ENCODE measurements at regions not wholly inside any gene's neighbourhood (a gene's known extent, or its start where the extent isn't known, plus 50 kb on each side); places are given as distances from the start of the nearest gene placed in this dataset.

DNA sequence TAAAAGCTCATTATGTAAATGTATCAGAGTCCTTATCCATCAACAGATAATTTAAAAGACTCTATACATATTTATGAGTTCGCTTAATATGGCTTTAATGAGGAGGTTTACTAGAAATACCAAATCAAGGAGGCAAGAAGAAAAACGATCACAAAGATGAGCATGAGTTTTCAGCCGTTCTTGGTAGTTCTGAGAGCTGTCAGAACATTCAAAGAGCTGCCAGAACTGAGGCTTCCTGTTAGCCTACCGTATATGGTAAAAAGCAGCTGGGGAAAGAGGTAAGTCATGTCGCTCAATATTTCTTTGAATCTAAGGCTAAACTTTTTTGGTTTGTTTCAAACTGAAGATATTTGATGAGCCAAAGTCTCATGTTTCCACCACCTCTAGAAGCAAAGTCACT, 115.3 kb upstream of the PLXNC1 start:
- no peak for DNase-seq

DNA sequence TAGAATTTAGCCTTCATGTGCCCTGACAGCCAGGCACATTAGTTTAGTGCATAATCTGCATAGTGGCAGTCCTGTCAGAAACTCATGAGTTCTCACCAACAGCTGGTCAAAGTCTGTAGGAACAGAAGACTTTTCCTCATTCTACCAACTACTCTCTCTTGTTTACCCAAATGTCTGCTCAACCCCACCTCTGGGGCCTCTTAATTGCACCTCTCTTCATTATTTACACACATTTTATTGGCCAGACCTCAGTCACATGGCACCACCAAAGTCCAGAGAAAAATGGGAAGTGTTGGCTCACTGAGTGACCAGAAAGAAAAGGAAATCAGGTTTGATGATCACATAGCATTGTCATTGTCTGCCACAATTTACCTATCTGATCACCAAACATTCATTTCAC, 114.6 kb upstream of the PLXNC1 start:
- DNase-seq = no peak

DNA sequence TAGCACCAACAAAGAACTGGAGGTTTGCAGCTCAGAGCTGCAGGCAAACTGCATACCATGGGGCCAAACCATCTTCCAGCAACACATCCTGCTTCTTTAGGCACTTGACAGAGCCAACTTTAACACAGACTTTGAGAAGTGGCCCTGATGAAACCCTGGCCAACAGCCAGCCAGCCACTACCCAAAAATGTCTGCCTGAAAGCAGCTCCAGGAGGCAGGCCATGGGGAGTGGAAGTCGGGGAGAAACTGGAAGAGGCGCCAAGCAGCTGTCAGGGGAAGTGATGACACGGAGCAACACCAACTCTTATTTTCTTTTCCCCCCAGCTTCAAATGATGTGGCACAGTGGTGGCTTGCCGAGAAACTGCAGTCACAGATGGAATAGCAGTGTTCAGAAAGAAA, 110.9 kb upstream of the PLXNC1 start:
- no peak for DNase-seq

DNA sequence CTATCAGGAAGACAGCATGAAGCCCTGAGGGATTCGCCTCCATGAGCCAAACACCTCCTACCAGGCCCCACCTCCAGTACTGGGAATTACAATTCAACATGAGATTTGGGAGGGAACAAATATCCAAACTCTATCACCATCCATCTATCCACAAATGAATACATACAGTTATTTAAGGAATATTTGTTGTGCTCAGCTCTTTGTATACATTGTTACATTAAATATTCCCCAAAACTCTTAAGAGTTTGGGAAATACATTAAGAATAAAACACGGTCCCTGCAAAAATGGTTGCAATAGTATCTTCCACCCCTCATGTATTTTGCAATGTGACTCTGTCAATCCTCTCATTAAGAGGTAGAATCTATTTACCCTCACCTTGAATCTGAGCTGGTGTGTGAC, 109.8 kb upstream of the PLXNC1 start:
- no peak for DNase-seq

DNA sequence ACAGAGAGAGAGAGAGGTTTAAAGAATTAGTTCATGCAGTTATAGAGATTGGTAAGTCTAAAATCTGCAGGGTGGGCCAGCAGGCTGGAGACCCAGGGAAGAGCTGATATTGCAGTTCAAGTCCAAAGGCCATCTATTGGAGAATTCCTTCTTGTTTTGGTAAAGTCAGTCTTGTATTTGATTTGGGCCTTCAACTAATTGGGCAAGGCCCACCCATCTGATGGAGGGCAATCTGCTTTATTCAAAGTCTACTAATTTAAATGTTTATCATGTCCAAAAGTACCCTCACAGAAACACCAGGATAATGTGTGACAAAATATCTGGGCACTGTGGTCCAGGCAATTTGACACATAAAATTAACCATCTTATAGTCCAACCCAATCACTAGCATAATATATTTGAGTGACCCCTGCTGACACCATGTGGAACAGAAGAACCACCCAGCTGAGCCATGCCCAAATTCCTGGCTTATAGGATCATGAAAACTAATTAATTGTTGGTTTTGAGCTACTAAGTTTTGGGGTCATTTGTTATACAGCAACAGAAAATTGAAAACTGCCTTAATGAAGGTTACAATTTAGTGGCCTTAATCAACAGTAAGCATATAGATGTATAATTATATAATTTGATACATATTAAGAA, 109.1 kb upstream of the PLXNC1 start:
- no peak for DNase-seq

DNA sequence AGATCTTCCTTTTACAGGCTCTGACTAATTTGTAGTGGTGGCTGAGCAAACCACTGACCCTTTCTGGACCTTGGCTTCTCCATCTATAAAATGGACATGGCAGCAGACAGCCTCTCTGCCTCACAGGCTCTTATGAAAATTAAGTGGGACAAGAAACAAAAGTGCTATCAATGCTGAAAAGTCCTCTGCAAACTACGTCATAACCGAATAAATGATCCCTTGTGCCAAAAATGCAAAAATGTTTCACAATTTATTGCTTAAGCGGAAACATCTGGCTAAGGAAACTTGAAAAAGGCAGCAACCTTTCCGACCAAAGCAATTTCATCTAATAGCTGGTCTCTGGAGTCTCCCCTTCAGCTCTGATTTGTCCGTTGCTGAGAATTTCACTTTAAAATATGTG, 108.5 kb upstream of the PLXNC1 start:
- no peak for DNase-seq

DNA sequence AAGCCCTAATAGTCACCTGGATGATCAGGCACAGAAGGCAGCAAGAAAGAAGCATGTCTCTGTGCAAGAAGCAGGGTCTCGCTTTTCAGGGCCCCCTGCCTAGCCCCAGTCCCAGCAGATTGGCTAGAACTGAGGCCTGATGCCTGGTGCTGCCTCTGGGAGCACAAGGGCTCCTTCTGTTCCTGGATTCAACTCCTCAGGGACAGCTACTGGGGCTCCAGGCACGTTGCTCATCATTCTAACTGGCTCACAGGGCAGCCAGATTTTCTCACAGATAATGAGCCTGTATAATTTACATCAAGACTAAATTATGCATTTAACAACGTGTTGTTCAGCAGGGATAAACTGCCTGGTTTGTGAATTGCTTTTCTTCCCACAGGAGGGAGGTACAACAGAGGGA, 106.5 kb upstream of the PLXNC1 start:
- no peak for DNase-seq

DNA sequence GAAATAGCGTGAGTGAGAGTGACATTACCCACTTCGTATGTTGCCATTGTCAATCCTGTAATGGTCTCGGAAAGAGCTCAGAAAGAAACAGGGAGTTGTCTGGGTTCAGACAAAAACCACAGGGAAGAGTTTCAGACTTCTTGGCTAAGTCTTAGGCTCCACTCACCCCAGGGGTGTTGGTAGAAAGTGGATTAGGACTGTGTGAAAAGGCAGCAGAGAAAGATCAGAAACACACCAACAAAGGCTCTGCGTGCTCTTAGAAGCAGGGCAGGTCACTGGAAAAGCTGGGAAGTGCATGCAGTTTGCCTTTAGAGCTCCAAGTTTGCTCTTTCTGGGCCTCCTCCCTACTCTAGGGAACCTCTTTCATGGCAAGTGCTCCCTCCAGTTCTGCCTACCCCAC, 106.1 kb upstream of the PLXNC1 start:
- no peak for DNase-seq

DNA sequence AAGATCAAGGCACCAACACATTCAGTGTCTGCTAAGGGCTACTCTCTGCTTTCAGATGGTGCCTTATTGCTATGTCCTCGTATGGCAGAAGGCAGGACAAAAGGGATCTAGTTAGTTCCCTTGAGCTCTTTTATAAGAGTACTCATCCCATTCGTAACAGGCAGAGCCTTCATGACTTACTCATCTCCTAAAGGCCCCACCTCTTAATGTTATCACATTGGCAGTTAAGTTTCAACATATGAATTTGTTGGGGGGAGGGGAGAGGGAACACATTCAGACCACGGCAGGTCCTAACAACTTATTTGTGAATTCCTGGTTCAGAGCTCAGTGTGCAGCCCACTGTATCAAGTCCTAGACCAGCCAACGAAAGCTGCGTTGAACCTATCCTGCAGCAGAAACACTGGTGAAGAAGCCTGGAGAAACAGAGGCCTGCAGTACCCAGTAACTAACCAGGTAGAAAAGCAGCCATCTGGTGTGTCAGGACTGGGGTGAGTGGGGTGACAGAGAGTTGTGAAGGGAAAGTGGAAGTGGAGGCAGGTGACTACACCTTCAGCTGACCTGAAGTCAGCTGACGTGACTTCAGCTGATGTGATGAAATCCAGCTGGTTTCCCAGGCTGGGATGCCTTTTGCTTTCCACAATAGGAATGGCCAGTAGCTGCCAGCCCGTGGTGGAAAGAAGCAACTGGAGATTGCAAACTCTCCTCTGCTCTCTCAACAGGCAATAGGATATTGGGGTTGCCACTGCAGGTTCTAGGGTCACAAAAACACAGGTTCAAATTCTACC, 101.6 kb upstream of the PLXNC1 start:
- DNase-seq = no peak

DNA sequence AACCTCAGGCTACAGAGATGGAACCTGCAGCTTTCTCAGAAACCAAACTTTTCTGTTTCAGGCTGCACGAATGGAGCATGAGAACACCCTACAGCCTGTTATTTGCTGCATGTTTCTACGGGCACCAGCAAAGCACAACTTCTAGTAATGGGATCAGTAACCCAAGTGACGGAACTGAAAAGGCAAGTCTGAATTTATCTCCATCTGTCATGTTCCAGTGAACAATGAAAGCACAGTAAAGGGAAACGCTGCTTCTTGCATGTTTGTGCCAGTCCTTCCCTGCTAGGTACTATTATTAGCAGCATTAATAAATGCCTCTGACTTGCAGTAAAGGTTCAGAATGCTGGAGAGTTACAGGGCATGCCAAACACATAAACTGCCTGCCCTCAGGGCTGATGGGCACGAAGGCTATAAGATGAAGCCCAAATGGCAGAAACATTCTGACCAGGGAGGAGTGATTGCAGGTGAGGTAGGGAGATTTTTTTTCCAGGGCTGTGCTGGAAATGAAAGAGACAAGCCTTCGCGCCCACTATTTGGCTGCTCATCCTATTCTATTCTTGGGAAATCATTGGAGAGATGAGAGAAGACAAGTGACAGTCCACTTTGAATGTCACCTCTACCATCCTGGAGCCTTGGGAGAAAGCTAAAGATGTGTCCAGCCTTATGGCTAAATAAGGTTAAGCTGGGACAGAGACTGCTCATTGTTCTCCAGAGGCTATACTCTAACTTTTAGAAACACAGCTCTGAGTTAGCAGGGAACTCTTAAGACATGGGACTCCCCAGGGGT, 100.4 kb upstream of the PLXNC1 start:
- DNase-seq = no peak

DNA sequence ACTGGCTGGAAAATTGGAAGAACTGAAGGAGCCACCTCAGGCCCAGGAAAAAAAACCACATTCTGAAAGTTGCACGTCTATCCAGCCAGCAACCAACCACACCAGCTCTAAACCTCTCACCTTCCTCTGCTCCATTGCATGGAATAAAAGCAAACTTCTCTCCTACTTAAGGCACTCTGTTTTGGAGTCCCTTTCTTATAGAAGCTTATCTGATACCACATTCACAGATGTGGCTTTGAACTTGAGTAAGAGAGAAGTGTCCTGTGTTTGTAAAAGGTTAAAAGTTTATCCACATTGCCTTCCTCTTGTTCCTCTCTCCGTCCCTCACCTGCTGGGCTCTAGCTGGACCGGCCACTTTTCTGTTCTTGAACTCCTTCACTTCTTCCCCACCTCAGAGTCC, 99.6 kb upstream of the PLXNC1 start:
- DNase-seq = no peak

DNA sequence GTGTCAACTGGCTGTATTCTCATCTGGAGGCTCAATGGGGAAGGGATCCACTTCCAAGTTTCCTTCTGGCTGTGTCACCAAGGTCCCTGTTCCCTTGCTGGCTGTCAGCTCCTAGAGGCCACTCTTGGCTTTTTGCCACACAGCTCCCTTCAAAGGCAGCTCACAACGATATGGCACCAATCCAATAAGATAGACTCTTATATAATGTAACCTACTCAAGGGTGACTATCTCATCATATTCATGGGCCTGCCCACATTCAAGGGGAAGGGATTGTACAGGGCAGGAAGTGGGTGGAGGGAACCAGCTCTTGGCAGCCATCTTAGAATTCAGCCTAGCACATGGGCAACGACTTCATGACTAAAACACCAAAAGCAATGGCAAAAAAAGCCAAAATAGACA, 98.7 kb upstream of the PLXNC1 start:
- no peak for DNase-seq

DNA sequence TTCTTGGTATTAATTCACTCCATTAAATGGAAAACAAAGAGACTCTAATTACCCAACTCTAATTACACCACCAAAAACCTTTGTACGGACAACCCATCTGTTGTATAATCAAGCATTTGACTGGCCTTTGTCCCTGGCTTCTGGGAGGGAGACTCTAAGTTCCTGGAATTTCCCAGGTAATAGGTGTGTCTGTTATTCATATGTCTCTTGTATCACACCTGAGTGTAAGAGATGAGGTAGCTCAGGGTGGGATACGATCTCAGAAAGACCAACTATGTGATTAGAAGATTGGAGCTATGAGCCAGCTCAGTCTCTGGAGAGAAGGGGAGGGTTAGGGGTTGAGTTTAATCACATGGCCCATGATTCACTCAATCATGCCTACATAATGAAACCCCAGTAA, 94.7 kb upstream of the PLXNC1 start:
- no peak for DNase-seq

DNA sequence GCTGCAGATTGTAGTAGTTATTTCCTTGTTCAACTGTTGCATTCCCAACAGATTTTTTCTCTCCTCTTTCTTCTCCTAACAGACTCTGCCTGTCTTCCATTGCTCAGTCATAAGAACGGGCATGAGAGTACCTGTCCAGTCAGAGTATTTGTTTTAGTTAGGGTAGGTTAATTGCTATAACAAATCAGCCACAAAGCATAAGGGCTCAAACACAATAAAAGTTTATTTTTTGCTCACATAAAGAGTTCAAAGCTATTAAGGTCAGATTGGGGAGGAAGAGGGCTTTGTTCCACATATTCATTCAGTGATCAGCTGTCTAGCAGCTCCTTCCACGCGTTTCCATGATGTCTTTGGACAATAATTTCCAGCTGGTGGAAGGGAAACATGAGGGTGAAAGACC, 92.8 kb upstream of the PLXNC1 start:
- no peak for DNase-seq

DNA sequence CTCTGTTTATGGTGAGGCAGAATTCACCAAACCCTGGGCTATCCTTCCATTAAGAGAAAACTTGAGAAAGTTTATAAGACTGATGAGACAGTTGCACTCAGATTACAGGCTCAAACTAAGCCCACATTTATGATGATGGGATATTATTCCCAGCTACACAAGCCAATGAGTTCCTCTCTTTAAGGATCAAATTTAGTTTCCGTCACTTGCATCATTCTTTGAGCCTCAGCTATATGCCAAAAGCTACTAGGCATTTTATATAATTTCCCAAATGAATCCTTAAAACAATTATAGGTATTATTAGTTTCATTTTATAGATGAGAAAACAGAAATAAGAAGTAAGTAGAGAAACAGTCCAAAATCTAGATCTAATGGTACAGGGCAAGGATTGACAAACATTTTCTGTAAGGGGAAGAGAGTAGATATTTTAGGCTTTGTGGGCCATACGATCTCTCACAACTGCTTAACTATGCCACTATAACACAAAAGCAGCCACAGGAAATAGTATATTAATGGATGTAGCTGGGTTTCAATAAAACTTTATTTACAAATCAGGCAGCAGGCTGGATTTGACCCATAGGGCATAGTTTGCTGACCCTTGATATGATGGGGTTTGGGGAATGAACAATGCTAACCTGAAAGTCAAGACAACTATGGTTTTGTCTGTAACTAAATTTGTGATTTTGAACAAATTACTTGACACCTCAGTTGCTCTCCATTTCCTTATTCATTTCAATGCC, 91.8 kb upstream of the PLXNC1 start:
- no peak for DNase-seq

DNA sequence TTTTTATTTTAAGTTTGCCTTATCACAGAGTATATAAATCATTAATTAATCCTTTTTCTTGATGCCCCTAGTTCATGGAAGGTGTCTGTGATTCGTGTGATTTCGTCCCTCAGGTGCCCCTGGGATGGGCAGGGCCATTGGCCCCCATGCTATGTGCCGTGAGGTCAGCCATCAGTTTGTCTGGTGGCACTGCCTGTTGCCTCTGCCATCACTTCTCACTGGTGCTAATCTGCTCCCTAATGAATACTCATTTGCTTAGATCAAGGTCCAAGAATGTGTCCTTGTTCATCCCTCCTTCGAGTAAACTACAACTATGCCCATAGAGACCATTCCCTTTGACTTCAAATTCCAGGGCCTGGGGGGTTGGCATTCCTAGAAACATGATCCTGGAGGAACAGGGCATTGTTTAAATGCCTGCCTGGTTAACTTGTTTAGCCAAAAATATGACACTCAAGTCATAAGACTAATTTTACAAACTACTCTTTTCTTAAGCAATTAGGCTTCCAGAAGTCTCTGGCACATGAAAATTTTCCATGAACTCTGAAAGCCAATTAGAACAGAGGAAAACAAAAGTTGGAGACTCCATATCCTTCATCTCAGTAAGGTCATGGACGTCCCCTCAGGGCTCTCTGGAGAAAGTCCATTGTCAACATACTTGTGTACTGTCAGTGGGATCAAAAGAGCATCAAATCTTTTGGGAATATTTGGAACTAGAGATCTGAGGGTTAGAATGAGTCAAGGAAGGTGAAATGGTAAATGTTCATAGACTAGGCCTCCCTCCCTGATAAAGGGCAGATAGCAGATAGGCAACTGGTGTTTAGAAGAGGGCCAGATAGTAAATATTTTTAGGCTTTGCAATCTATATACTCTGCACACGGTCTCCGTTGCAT, 90.9 kb upstream of the PLXNC1 start:
- DNase-seq = no peak

DNA sequence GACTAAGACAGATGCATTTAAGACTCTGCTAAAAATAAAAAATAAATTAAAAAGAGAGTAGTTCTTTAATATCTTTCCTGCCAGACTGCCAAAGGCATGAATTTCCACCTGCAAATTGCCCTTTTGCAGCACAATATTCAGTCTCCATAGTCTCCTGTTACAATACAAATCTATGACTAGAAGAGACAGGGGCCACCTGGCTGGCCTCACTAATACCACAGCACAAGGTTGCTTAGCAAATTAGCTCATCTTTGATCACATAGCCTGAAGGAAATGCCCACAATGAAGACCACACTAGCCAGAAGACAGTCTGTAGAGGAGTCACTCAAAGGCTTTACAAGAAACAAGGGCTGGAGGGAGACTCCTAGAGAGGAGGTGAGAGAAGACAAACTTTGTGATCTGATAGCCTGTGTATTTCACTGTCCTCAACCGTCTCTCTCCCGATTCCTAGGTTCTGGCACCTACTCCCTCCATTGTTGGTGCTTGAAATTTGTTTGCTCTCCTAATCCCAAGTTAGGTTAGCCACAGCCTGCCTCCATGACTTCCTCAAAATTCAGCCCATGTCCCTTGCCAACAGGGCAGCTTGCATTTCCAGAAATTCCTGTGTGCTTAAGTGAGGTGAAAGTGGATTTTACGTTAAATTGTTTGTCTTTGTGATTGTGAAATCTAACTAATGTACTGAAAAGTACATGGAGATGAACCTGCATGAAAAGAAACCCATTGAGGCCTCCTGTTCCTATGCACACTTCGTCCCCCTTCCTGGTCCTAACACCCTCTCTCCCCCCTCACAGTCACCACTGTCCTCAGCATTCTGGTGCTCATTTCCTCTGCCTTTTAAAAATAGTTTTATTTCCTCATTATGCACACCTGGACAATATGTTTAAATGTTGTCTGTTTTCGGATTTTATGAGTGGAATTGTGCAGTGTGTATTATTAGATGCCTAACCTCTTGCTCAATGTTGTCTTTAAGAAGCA, 88.7 kb upstream of the PLXNC1 start:
- DNase-seq = no peak

DNA sequence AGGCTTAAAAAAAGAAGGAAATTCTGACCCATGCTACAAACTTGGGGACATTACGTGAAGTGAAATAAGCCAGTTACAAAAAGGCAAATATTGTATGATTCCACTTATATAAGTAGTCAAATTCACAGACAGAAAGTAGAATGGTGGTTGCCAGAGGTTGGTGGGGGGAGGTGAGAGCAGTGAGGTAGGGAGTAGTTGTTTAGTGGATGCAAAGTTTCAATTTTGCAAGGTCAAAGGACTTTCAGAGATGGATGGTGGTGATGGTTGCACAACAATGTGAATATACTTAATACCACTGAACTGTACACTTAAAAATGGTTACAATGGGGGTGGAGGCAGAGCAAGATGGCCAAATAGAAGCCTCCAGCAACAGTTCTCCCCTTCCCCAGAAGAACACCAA, 86.2 kb upstream of the PLXNC1 start:
- DNase-seq = no peak

DNA sequence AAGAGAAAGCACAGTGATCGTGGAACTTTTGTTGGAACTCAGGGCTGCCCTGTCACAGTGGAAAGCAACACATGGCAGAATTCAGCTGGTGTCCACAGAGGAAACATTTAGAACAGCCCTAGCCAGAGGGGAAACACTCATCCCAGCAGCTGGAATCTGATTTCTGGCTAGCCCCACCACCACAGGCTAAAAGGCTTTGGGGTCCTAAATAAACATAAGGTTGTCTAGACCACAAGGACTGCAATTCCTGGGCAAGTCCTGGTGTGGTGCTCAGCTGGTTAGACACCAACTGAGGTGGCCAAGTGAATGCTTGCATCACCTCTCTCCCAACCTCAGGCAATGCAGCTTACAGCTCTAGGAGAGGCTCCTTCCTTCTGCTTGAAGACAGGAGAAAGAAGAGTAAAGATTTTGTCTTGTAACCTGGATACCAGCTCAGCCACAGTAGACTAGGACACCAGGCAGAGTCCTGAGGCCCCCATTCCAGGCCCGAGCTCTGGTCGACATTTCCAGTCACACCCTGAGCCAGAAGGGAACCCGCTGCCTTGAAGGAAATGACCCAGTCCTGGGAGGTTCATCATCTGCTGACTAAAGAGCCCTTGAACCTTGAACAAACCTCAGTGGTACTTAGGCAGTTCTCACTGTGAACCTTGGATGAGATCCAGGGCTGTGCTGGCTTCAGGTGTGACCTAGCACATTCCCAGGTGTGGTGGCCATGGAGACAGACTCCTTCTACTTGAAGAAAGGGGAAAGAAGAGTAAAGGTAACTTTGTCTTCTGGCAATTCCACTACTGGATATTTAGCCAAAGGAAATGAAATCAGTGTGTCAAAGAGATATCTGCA, 85.4 kb upstream of the PLXNC1 start:
- no peak for DNase-seq

DNA sequence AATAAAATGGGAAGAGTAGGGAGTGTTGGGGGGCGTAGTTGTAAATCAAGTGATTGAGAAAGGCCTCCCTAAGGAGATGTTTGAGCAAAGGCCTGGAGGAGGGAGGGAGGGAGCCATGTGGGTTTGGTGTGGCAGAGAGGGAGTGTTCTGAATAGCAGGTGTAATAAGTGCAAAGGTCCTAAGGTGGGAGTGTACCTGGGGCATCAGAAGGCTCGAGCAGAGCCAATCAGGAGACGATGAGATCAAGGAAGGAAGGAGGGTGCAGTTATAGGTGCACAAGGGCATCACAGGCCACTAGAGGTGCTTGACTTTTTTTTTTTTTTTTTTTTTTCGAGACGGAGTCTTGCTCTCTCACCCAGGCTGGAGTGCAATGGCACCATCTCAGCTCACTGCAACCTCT, 77.9 kb upstream of the PLXNC1 start:
- no peak for DNase-seq

All from SIG-M5 (cell line).